ENCODE measurements at regions not wholly inside any gene's neighbourhood (a gene's known extent, or its start where the extent isn't known, plus 50 kb on each side); places are given as distances from the start of the nearest gene placed in this dataset.

DNA sequence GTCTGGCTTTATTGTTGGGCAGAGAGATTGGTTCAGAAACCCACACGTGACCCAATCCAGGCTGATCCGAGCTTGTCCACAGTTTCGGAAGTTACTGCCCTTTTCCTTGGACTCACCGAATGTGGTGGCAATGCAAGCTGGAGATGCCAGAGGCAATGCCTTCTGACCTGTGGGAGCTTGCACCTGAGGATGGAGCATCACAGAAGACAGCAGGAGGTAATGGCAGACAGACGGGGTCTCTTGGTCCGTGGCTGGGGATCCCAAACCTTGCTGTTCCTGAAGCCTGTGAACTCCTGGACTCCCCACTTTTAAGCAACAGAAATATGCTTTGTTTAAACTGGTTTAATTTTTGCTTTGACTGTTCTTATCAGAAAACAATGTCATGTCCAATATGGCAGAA is 265.2 kb upstream of the IRX1 start:
- H3K9me3 ChIP-seq: peaks cover 0 to 10% (median 0%) of the 10 kb centered on the region in 4 donors
- WGBS, 2 donors: 95% methylated on average over 6 of the region's 6 CpGs
- H3K4me3 ChIP-seq: no peak overlapping the region
- no peak for DNase-seq (ENCODE audit: low spot score in 2 of 2)
- no peaks in the 10 kb centered on the region for H3K27me3 ChIP-seq
- no peak for TF ChIP-seq POLR2A (IDR thresholded peaks at IDR 0.05)
- H3K27ac ChIP-seq: no peak overlapping the region
- H3K4me1 ChIP-seq: no peaks in the 10 kb centered on the region
- no peaks in the 10 kb centered on the region for H3K36me3 ChIP-seq

DNA sequence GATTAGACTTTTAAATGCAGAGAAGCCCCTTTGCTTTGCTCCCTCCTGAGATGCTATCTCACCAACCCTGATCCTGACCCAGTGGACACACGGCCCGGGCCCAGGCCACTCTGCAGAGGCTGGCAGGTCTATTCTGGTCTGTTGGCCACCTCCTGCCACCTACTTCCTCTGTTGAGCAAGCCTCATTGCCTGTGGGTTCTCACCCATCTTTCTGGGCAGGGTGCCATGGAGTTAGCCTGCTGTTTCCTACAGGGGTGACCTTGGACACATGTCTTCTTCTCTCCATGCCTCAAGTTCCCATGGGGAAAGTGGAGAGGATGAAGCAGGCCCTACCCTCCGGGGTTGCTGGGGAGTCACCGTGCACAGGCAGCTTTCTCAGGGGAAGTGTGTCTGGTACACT is 266.2 kb upstream of the IRX1 start:
- no peak for TF ChIP-seq POLR2A (IDR thresholded peaks at IDR 0.05)
- TF ChIP-seq, protein P1, sequence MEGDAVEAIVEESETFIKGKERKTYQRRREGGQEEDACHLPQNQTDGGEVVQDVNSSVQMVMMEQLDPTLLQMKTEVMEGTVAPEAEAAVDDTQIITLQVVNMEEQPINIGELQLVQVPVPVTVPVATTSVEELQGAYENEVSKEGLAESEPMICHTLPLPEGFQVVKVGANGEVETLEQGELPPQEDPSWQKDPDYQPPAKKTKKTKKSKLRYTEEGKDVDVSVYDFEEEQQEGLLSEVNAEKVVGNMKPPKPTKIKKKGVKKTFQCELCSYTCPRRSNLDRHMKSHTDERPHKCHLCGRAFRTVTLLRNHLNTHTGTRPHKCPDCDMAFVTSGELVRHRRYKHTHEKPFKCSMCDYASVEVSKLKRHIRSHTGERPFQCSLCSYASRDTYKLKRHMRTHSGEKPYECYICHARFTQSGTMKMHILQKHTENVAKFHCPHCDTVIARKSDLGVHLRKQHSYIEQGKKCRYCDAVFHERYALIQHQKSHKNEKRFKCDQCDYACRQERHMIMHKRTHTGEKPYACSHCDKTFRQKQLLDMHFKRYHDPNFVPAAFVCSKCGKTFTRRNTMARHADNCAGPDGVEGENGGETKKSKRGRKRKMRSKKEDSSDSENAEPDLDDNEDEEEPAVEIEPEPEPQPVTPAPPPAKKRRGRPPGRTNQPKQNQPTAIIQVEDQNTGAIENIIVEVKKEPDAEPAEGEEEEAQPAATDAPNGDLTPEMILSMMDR (IDR thresholded peaks at IDR 0.05): no peak
- TF ChIP-seq EP300 (IDR thresholded peaks at IDR 0.05): no peak
- no peaks in the 10 kb centered on the region for H3K36me3 ChIP-seq
- H3K27ac ChIP-seq: no peak overlapping the region
- no peaks in the 10 kb centered on the region for H3K27me3 ChIP-seq
- no peak for DNase-seq (ENCODE audit: low spot score in 2 of 2)
- no peak overlapping the region for H3K4me3 ChIP-seq
- WGBS, 2 donors: 71 to 73% methylated on average over 4 of the region's 4 CpGs
- peaks cover 0 to 10% (median 0%) of the 10 kb centered on the region in 4 donors for H3K9me3 ChIP-seq
- no peaks in the 10 kb centered on the region for H3K4me1 ChIP-seq

DNA sequence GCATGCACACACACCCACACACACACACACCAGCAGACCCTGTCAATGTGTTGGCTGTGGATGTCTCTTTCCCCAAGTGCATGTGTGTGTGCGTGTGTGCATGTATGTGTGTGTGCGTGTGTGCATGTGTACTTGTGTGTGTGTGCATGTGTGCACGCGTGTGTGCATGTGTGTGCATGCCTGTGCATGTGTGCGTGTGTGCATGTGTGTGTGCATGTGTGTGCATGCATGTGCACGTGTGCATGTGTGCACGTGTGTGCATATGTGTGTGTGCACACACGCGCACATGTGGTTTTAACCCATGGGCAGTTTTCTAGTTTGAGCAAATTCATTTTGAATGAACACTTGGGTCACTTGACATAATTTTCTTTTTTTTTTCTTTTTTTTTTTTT is 268.8 kb upstream of the IRX1 start:
- 87% methylated on average over 9 of the region's 9 CpGs for WGBS, 2 donors
- Histone ChIP-seq H3K4me1 (no peaks in the 10 kb centered on the region), H3K36me3 (no peaks in the 10 kb centered on the region), H3K9me3 (peaks cover 0 to 6% (median 0%) of the 10 kb centered on the region in 4 donors), H3K27me3 (no peaks in the 10 kb centered on the region), H3K27ac (no peak overlapping the region), H3K4me3 (no peak overlapping the region)
- no peak for DNase-seq (ENCODE audit: low spot score in 2 of 2)
- no peak for TF ChIP-seq EP300 (IDR thresholded peaks at IDR 0.05)
- TF ChIP-seq, protein P1 (IDR thresholded peaks at IDR 0.05): no peak
- TF ChIP-seq POLR2A (IDR thresholded peaks at IDR 0.05): no peak

- TF ChIP-seq EP300 (IDR thresholded peaks at IDR 0.05): no peak
- TF ChIP-seq, protein P1 (IDR thresholded peaks at IDR 0.05): no peak
- no peak for TF ChIP-seq POLR2A (IDR thresholded peaks at IDR 0.05)
These were observed 269.4 kb upstream of the IRX1 start for GRCh38 chr5:3325972-3326840.

GRCh38 chr5:3325201-3325971 is 270.2 kb upstream of the IRX1 start:
- peak overlapping the region in 2 of 4 donors; percentile 81 to 83 for H3K27ac ChIP-seq
- no peaks in the 10 kb centered on the region for H3K36me3 ChIP-seq
- 37 to 40% methylated on average over 28 of the region's 28 CpGs for WGBS, 2 donors
- H3K27me3 ChIP-seq: no peaks in the 10 kb centered on the region
- TF ChIP-seq EP300 (IDR thresholded peaks at IDR 0.05): peak in 1 of 2 donors; percentile 59
- no peak for TF ChIP-seq POLR2A (IDR thresholded peaks at IDR 0.05)
- peaks cover 0 to 5% (median 0%) of the 10 kb centered on the region in 4 donors for H3K9me3 ChIP-seq
- no peak for DNase-seq (ENCODE audit: low spot score in 2 of 2)
- no peak overlapping the region for H3K4me3 ChIP-seq
- H3K4me1 ChIP-seq: no peaks in the 10 kb centered on the region

More at GRCh38 chr5:3325972-3326840, 269.4 kb upstream of the IRX1 start:
- Histone ChIP-seq H3K27ac (peak overlapping the region in 2 of 4 donors; percentile 56 to 83), H3K4me3 (no peak overlapping the region), H3K4me1 (no peaks in the 10 kb centered on the region), H3K9me3 (peaks cover 0 to 6% (median 0%) of the 10 kb centered on the region in 4 donors), H3K36me3 (no peaks in the 10 kb centered on the region), H3K27me3 (no peaks in the 10 kb centered on the region)
- no peak for DNase-seq (ENCODE audit: low spot score in 2 of 2)
- 61 to 69% methylated on average over 36 of the region's 36 CpGs for WGBS, 2 donors

Measured in tibial nerve (tissue), 4 donors.